NT2/D1 (cell line): ENCODE measurements at regions not wholly inside any gene's neighbourhood (a gene's known extent, or its start where the extent isn't known, plus 50 kb on each side); places are given as distances from the start of the nearest gene placed in this dataset.
"Not testable (repeated sequence)": the region's sequence is repeated elsewhere in the genome, so short reads cannot be mapped to it uniquely, and the experiment has no call there.

ENCODE experiments used
- DNase-seq: peaks from one replicate; pipeline ENCODE4 v3.0.0-alpha.2; 2011; ENCODE audit warnings: low read depth, low spot score
- H3K27me3 ChIP-seq: 2 replicates; pipeline ENCODE4 v1.6.0; 2011; ENCODE audit warnings: mild to moderate bottlenecking; ENCODE audit not compliant: insufficient read length, insufficient read depth
- H3K36me3 ChIP-seq: 2 replicates; pipeline ENCODE4 v1.6.1; 2011; ENCODE audit warnings: mild to moderate bottlenecking, low read length, mixed read lengths; ENCODE audit not compliant: insufficient read depth, insufficient read length
- H3K4me1 ChIP-seq: 2 replicates; pipeline ENCODE4 v1.5.1; 2011; ENCODE audit not compliant: insufficient read depth, insufficient read length
- H3K4me3 ChIP-seq: 2 replicates; pipeline ENCODE4 v1.5.1; 2011; ENCODE audit warnings: low read depth; ENCODE audit not compliant: insufficient read length
- H3K9ac ChIP-seq: 2 replicates; pipeline ENCODE4 v1.6.0; 2011; ENCODE audit warnings: low read depth; ENCODE audit not compliant: insufficient read length
- H3K9me3 ChIP-seq: 2 replicates; pipeline ENCODE4 v1.5.1; 2011; ENCODE audit warnings: mild to moderate bottlenecking, low read length; ENCODE audit not compliant: insufficient read depth
- SUZ12 ChIP-seq: IDR thresholded peaks from 2 replicates; pipeline ENCODE4 v1.6.1; 2011; ENCODE audit not compliant: insufficient read length, insufficient read depth; ENCODE audit errors: extremely low read depth
- YY1 ChIP-seq: IDR thresholded peaks from 2 replicates; pipeline ENCODE4 v1.6.1; 2011; ENCODE audit not compliant: insufficient read length, insufficient read depth
- ZNF274 ChIP-seq: IDR thresholded peaks from 2 replicates; pipeline ENCODE4 v1.6.1; 2011; ENCODE audit warnings: mild to moderate bottlenecking, low read depth, low read length

- Histone ChIP-seq H3K4me3 (no peak overlapping the region), H3K36me3 (no peaks in the 10 kb centered on the region), H3K9ac (no peak overlapping the region), H3K4me1 (no peaks in the 10 kb centered on the region), H3K27me3 (no peaks in the 10 kb centered on the region), H3K9me3 (peaks cover 10% of the 10 kb centered on the region; the same call in 1 of the 2 replicates)
- TF ChIP-seq YY1 (no peak), SUZ12 (no peak)
- no peak for DNase-seq
These were observed 377.6 kb downstream of the IRS2 start for GRCh38 chr13:109408591-109409382.

GRCh38 chr13:109406376-109406992 is 379.9 kb downstream of the IRS2 start:
- Histone ChIP-seq H3K9ac (no peak overlapping the region), H3K4me1 (no peaks in the 10 kb centered on the region), H3K27me3 (no peaks in the 10 kb centered on the region), H3K4me3 (no peak overlapping the region), H3K9me3 (peaks cover 10% of the 10 kb centered on the region; the same call in 1 of the 2 replicates), H3K36me3 (no peaks in the 10 kb centered on the region)
- TF ChIP-seq SUZ12, result no peak
- no peak for TF ChIP-seq YY1
- no peak for DNase-seq

GRCh38 chr13:109403012-109403421 is 383.4 kb downstream of the IRS2 start:
- H3K36me3 ChIP-seq, result no peaks in the 10 kb centered on the region
- TF ChIP-seq SUZ12 (no peak), ZNF274 (no peak), YY1 (no peak)
- DNase-seq, result no peak

GRCh38 chr13:109401891-109402290 is 384.5 kb downstream of the IRS2 start:
- TF ChIP-seq YY1 (no peak), SUZ12 (no peak), ZNF274 (no peak)
- Histone ChIP-seq H3K27me3 (no peaks in the 10 kb centered on the region), H3K9me3 (peaks cover 10% of the 10 kb centered on the region; the same call in 1 of the 2 replicates), H3K4me1 (no peaks in the 10 kb centered on the region), H3K36me3 (no peaks in the 10 kb centered on the region), H3K9ac (no peak overlapping the region), H3K4me3 (no peak overlapping the region)
- no peak for DNase-seq

More at GRCh38 chr13:109403012-109403421, 383.4 kb downstream of the IRS2 start:
- no peaks in the 10 kb centered on the region for H3K4me1 ChIP-seq
- H3K9ac ChIP-seq, result no peak overlapping the region
- H3K9me3 ChIP-seq, result peaks cover 10% of the 10 kb centered on the region; the same call in 1 of the 2 replicates
- no peak overlapping the region for H3K4me3 ChIP-seq
- no peaks in the 10 kb centered on the region for H3K27me3 ChIP-seq

GRCh38 chr13:109401307-109401706 is 385.1 kb downstream of the IRS2 start:
- H3K9ac ChIP-seq, result no peak overlapping the region
- no peak overlapping the region for H3K4me3 ChIP-seq
- TF ChIP-seq SUZ12 (no peak), ZNF274 (no peak), YY1 (no peak)
- H3K4me1 ChIP-seq, result no peaks in the 10 kb centered on the region
- no peaks in the 10 kb centered on the region for H3K36me3 ChIP-seq
- no peaks in the 10 kb centered on the region for H3K27me3 ChIP-seq
- no peak for DNase-seq
- peaks cover 10% of the 10 kb centered on the region; the same call in 1 of the 2 replicates for H3K9me3 ChIP-seq

GRCh38 chr13:109400624-109401257 is 385.6 kb downstream of the IRS2 start:
- peaks cover 10% of the 10 kb centered on the region; the same call in 1 of the 2 replicates for H3K9me3 ChIP-seq
- H3K36me3 ChIP-seq, result no peaks in the 10 kb centered on the region
- H3K9ac ChIP-seq, result no peak overlapping the region
- no peak for DNase-seq
- no peaks in the 10 kb centered on the region for H3K27me3 ChIP-seq
- no peak for TF ChIP-seq ZNF274
- no peak for TF ChIP-seq YY1
- TF ChIP-seq SUZ12, result no peak
- H3K4me3 ChIP-seq, result no peak overlapping the region
- no peaks in the 10 kb centered on the region for H3K4me1 ChIP-seq

- Histone ChIP-seq H3K4me1 (no peaks in the 10 kb centered on the region), H3K9me3 (peaks cover 8% of the 10 kb centered on the region; the same call in 1 of the 2 replicates), H3K36me3 (no peaks in the 10 kb centered on the region), H3K27me3 (no peaks in the 10 kb centered on the region), H3K4me3 (no peak overlapping the region), H3K9ac (no peak overlapping the region)
- peak; percentile 9 for DNase-seq
- TF ChIP-seq ZNF274 (no peak), YY1 (no peak), SUZ12 (no peak)
These were observed 386.2 kb downstream of the IRS2 start for GRCh38 chr13:109400209-109400608.

GRCh38 chr13:109398071-109398470 is 388.3 kb downstream of the IRS2 start:
- not testable (repeated sequence) for H3K9ac ChIP-seq, H3K4me3 ChIP-seq, H3K36me3 ChIP-seq, H3K27me3 ChIP-seq, DNase-seq, H3K4me1 ChIP-seq, H3K9me3 ChIP-seq
